ENCODE measurements at regions not wholly inside any gene's neighbourhood (a gene's known extent, or its start where the extent isn't known, plus 50 kb on each side); places are given as distances from the start of the nearest gene placed in this dataset.

DNA sequence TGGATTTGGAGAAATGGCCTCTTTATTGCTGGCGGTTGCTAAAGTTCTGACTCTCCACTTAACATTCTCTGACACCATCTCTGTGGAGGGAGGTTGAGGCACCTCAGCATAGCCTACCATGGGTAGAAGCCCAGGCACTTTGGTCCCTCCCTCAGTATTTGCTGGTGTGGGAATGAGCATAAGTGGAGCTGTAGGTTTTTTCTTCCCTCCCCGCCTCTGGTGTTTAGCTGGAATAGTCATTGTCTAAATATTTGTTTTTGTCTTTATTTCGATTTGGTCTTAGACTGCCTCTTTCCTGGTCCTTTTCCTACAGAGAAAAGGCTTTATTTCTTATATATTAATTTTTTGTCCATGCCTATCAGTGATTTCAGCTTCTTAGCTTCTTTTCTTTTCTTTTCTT is 203.4 kb upstream of the AGR3 start:
- Histone ChIP-seq H4K20me1 (ENCODE audit: insufficient read depth, low read length) (no peaks in the 10 kb centered on the region), H3K79me2 (ENCODE audit: insufficient read depth, low read length) (no peaks in the 10 kb centered on the region), H3K9ac (ENCODE audit: insufficient read depth, low read depth, low read length) (no peak overlapping the region), H3K9me3 (ENCODE audit: low read length) (peaks cover 4% of the 10 kb centered on the region; the same call in 1 of the 2 replicates), H3K4me2 (ENCODE audit: low read depth, low read length) (no peak overlapping the region), H3K27me3 (ENCODE audit: control insufficient read depth in 1 of 2, insufficient read depth in 2 of 2, low read length in 2 of 2) (no peaks in the 10 kb centered on the region), H3K27ac (ENCODE audit: extremely low read length, insufficient read depth, low read length) (peak overlapping the region; percentile 17), H3K36me3 (replicated peaks in 1 of 2; ENCODE audit: control insufficient read depth in 1 of 2, insufficient read depth in 2 of 2, low read length in 2 of 2) (no peaks in the 10 kb centered on the region), H3K4me1 (ENCODE audit: insufficient read depth, low read length) (peaks cover 37% of the 10 kb centered on the region), H2AFZ (ENCODE audit: low read length) (no peak overlapping the region), H3K4me3 (replicated peaks in 1 of 3; ENCODE audit: insufficient read depth in 1 of 3, low read depth in 2 of 3, low read length in 3 of 3) (no peak overlapping the region)
- ATAC-seq (peak; percentile 61; the same call in 2 of the 3 replicates), DNase-seq (ENCODE audit: low spot score) (peak; percentile 45), FAIRE-seq (no peak)
- in situ Hi-C loops (cut with HindIII; ENCODE audit: extremely low pct_ligation_motif_present, low pct_unique_long_range_greater_than_20kb) (no loop called here), intact Hi-C loops (cut with micrococcal nuclease; ENCODE audit: unreplicated experiment) (no loop called here)
- CTCF ChIA-PET (ENCODE audit: low intra/inter-chr PET ratio, low total read pairs): no interaction called here
- BruUV-seq (replicated peaks): no TSS peak
- WGBS (ENCODE audit: low lambda C conversion rate): 59% methylated on average over 3 of the region's 3 CpGs
- POLR2A ChIA-PET: interaction anchor here (0.9 to 1.7 kb wide), 6 partner anchors 14 to 214 kb away, joined by 3 to 8 read pairs (median 4); partner anchors contain the start of gene AHR
- TF ChIP-seq ELK4 (CRISPR knock-in tag; IDR thresholded peaks at IDR 0.05; ENCODE audit: borderline replicate concordance): no peak
- no peak for TF ChIP-seq MATR3 (CRISPR knock-in tag; IDR thresholded peaks at IDR 0.05)
- TF ChIP-seq CENPT (CRISPR knock-in tag; IDR thresholded peaks at IDR 0.05; ENCODE audit: low read depth): no peak
- TF ChIP-seq JUND (CRISPR knock-in tag; IDR thresholded peaks at IDR 0.05): no peak
- TF ChIP-seq, protein P1, sequence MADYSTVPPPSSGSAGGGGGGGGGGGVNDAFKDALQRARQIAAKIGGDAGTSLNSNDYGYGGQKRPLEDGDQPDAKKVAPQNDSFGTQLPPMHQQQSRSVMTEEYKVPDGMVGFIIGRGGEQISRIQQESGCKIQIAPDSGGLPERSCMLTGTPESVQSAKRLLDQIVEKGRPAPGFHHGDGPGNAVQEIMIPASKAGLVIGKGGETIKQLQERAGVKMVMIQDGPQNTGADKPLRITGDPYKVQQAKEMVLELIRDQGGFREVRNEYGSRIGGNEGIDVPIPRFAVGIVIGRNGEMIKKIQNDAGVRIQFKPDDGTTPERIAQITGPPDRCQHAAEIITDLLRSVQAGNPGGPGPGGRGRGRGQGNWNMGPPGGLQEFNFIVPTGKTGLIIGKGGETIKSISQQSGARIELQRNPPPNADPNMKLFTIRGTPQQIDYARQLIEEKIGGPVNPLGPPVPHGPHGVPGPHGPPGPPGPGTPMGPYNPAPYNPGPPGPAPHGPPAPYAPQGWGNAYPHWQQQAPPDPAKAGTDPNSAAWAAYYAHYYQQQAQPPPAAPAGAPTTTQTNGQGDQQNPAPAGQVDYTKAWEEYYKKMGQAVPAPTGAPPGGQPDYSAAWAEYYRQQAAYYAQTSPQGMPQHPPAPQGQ (CRISPR knock-in tag; IDR thresholded peaks at IDR 0.05; ENCODE audit: borderline replicate concordance): no peak
- TF ChIP-seq, protein P2, sequence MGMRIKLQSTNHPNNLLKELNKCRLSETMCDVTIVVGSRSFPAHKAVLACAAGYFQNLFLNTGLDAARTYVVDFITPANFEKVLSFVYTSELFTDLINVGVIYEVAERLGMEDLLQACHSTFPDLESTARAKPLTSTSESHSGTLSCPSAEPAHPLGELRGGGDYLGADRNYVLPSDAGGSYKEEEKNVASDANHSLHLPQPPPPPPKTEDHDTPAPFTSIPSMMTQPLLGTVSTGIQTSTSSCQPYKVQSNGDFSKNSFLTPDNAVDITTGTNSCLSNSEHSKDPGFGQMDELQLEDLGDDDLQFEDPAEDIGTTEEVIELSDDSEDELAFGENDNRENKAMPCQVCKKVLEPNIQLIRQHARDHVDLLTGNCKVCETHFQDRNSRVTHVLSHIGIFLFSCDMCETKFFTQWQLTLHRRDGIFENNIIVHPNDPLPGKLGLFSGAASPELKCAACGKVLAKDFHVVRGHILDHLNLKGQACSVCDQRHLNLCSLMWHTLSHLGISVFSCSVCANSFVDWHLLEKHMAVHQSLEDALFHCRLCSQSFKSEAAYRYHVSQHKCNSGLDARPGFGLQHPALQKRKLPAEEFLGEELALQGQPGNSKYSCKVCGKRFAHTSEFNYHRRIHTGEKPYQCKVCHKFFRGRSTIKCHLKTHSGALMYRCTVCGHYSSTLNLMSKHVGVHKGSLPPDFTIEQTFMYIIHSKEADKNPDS (CRISPR knock-in tag; IDR thresholded peaks at IDR 0.05): no peak
- no peak for TF ChIP-seq GZF1 (CRISPR knock-in tag; IDR thresholded peaks at IDR 0.05)
- no peak for TF ChIP-seq FOXK2 (IDR thresholded peaks at IDR 0.05)
- TF ChIP-seq ZNF253 (CRISPR knock-in tag; IDR thresholded peaks at IDR 0.05; ENCODE audit: borderline replicate concordance): no peak
- TF ChIP-seq ZNF614 (CRISPR knock-in tag; IDR thresholded peaks at IDR 0.05; ENCODE audit: borderline replicate concordance): no peak
- no peak for TF ChIP-seq ZUFSP (CRISPR knock-in tag; IDR thresholded peaks at IDR 0.05; ENCODE audit: borderline replicate concordance)
- TF ChIP-seq NFE2 (CRISPR knock-in tag; IDR thresholded peaks at IDR 0.05): no peak
- no peak; the same call in 1 of the 2 replicates for TF ChIP-seq ZNF331 (CRISPR knock-in tag; IDR thresholded peaks at IDR 0.05)
- no peak for TF ChIP-seq ZNF850 (CRISPR knock-in tag; conservative IDR thresholded peaks at IDR 0.05)
- no peak for TF ChIP-seq ZNF282 (IDR thresholded peaks at IDR 0.05; ENCODE audit: partially characterized antibody)
- no peak for TF ChIP-seq NFIC (IDR thresholded peaks at IDR 0.05; ENCODE audit: low read length)
- TF ChIP-seq TRAFD1 (CRISPR knock-in tag; IDR thresholded peaks at IDR 0.05; ENCODE audit: borderline replicate concordance): no peak
- TF ChIP-seq RARA (CRISPR knock-in tag; IDR thresholded peaks at IDR 0.05): no peak

All from HepG2 (cell line).